ENCODE measurements at regions not wholly inside any gene's neighbourhood (a gene's known extent, or its start where the extent isn't known, plus 50 kb on each side); places are given as distances from the start of the nearest gene placed in this dataset.

- Histone ChIP-seq H3K4me1 (no peaks in the 10 kb centered on the region), H3K4me3 (no peak overlapping the region), H3K27me3 (peaks cover 0 to 6% of the 10 kb centered on the region in 2 donors), H3K9me3 (peaks cover 0 to 7% (median 7%) of the 10 kb centered on the region in 3 donors), H3K36me3 (no peaks in the 10 kb centered on the region), H3K27ac (no peak overlapping the region)
- peak in 1 of 2 donors; percentile 33 for DNase-seq
- intact Hi-C loops (cut with DNase I; ENCODE audit: low total_unique reads) = no loop called here
- TF ChIP-seq, protein P1, sequence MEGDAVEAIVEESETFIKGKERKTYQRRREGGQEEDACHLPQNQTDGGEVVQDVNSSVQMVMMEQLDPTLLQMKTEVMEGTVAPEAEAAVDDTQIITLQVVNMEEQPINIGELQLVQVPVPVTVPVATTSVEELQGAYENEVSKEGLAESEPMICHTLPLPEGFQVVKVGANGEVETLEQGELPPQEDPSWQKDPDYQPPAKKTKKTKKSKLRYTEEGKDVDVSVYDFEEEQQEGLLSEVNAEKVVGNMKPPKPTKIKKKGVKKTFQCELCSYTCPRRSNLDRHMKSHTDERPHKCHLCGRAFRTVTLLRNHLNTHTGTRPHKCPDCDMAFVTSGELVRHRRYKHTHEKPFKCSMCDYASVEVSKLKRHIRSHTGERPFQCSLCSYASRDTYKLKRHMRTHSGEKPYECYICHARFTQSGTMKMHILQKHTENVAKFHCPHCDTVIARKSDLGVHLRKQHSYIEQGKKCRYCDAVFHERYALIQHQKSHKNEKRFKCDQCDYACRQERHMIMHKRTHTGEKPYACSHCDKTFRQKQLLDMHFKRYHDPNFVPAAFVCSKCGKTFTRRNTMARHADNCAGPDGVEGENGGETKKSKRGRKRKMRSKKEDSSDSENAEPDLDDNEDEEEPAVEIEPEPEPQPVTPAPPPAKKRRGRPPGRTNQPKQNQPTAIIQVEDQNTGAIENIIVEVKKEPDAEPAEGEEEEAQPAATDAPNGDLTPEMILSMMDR (IDR thresholded peaks at IDR 0.05) = no peak
Observed at GRCh38 chr1:30437059-30437576, 286.3 kb downstream of the MATN1 start.

- TF ChIP-seq, protein P1 (IDR thresholded peaks at IDR 0.05) = no peak
Observed at GRCh38 chr1:30427545-30427944, 295.8 kb downstream of the MATN1 start.

GRCh38 chr1:30425046-30425445 is 298.3 kb downstream of the MATN1 start:
- TF ChIP-seq, protein P1 (IDR thresholded peaks at IDR 0.05) = no peak
- H3K27me3 ChIP-seq = peaks cover 0 to 16% of the 10 kb centered on the region in 2 donors
- intact Hi-C loops (cut with DNase I; ENCODE audit: low total_unique reads) = no loop called here
- no peak overlapping the region for H3K27ac ChIP-seq
- DNase-seq = no peak
- no peaks in the 10 kb centered on the region for H3K36me3 ChIP-seq
- H3K4me3 ChIP-seq = no peak overlapping the region
- no peaks in the 10 kb centered on the region for H3K4me1 ChIP-seq
- peaks cover 5 to 15% (median 5%) of the 10 kb centered on the region in 3 donors for H3K9me3 ChIP-seq

More at GRCh38 chr1:30427545-30427944, 295.8 kb downstream of the MATN1 start:
- no peaks in the 10 kb centered on the region for H3K36me3 ChIP-seq
- no peak overlapping the region for H3K27ac ChIP-seq
- peaks cover 5 to 29% (median 9%) of the 10 kb centered on the region in 3 donors for H3K9me3 ChIP-seq
- no peak overlapping the region for H3K4me3 ChIP-seq
- no peaks in the 10 kb centered on the region for H3K4me1 ChIP-seq
- intact Hi-C loops (cut with DNase I; ENCODE audit: low total_unique reads) = no loop called here
- DNase-seq = peak in 1 of 2 donors; percentile 38
- peaks cover 0 to 9% of the 10 kb centered on the region in 2 donors for H3K27me3 ChIP-seq

- H3K27ac ChIP-seq = no peak overlapping the region
- H3K27me3 ChIP-seq = peaks cover 0 to 20% of the 10 kb centered on the region in 2 donors
- peak in 1 of 2 donors; percentile 27 for DNase-seq
- peaks cover 5 to 15% (median 5%) of the 10 kb centered on the region in 3 donors for H3K9me3 ChIP-seq
- H3K36me3 ChIP-seq = no peaks in the 10 kb centered on the region
- H3K4me3 ChIP-seq = no peak overlapping the region
- TF ChIP-seq, protein P1 (IDR thresholded peaks at IDR 0.05) = no peak
- intact Hi-C loops (cut with DNase I; ENCODE audit: low total_unique reads) = no loop called here
- H3K4me1 ChIP-seq = no peaks in the 10 kb centered on the region
Observed at GRCh38 chr1:30423570-30423969, 299.8 kb downstream of the MATN1 start.

- no peak overlapping the region for H3K27ac ChIP-seq
- H3K27me3 ChIP-seq = peaks cover 0 to 20% of the 10 kb centered on the region in 2 donors
- no peaks in the 10 kb centered on the region for H3K36me3 ChIP-seq
- no peaks in the 10 kb centered on the region for H3K4me1 ChIP-seq
- H3K4me3 ChIP-seq = no peak overlapping the region
- intact Hi-C loops (cut with DNase I; ENCODE audit: low total_unique reads) = no loop called here
- DNase-seq = peak in 1 of 2 donors; percentile 37
- TF ChIP-seq, protein P1 (IDR thresholded peaks at IDR 0.05) = no peak
- peaks cover 0 to 4% (median under 1%) of the 10 kb centered on the region in 3 donors for H3K9me3 ChIP-seq
Observed at GRCh38 chr1:30422251-30422650, 301.1 kb downstream of the MATN1 start.

All from tibial artery (tissue), 4 donors.